ENCODE measurements at regions not wholly inside any gene's neighbourhood (a gene's known extent, or its start where the extent isn't known, plus 50 kb on each side); places are given as distances from the start of the nearest gene placed in this dataset.

DNA sequence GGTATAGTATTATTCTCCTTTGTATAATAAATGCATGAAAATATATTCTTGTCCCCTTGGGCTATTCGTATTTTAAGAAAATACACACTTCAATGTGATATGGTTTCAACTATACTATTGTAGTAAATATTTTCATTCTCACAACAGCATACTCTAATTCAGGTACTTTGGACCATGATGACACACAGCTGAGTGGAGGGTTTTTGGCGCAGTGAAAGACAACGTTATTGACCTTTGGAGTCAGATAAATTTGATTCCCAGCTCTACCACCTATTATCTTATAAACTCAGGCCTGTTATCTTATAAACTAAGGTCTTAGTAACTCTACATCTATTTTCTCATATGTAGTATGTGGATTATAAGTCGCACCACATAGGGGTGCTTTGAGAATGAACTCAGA is 895.9 kb upstream of the DDX18 start:
- Histone ChIP-seq H3K9me3 (ENCODE audit: low read length) (no peaks in the 10 kb centered on the region), H3K79me2 (ENCODE audit: insufficient read depth, low read depth, low read length) (no peaks in the 10 kb centered on the region), H3K4me2 (ENCODE audit: low read length) (no peak overlapping the region), H3K4me3 (ENCODE audit: low read depth, low read length, poor library complexity, severe bottlenecking) (no peak overlapping the region), H3K9me2 (ENCODE audit: insufficient read depth, low read length) (no peaks in the 10 kb centered on the region), H3K27ac (ENCODE audit: low read depth, low read length, poor library complexity, severe bottlenecking) (no peak overlapping the region), H3K4me1 (ENCODE audit: insufficient read depth, low read length, poor library complexity, severe bottlenecking) (no peaks in the 10 kb centered on the region), H3K36me3 (ENCODE audit: insufficient read depth, low read length) (no peaks in the 10 kb centered on the region), H2AFZ (ENCODE audit: low read length) (no peak overlapping the region), H4K20me1 (ENCODE audit: insufficient read depth, low read length) (no peaks in the 10 kb centered on the region)
- intact Hi-C loops (cut with micrococcal nuclease; ENCODE audit: unreplicated experiment) = no loop called here
- POLR2A ChIA-PET = interaction anchor here (0.6 to 0.7 kb wide), 2 partner anchors 777 to 1449 kb away, joined by 3 to 7 read pairs; no protein-coding TSS in a partner anchor
- no TSS peak for BruUV-seq (replicated peaks)
- CTCF ChIA-PET (ENCODE audit: unreplicated experiment) = no interaction called here
- no peak for TF ChIP-seq EZH2phosphoT487 (IDR thresholded peaks at IDR 0.05; ENCODE audit: borderline replicate concordance, low read depth, low read length)
- no peak for TF ChIP-seq CTCF (conservative IDR thresholded peaks at IDR 0.05; ENCODE audit: low read length)
- DNase-seq (ENCODE audit: low spot score) = no peak

DNA sequence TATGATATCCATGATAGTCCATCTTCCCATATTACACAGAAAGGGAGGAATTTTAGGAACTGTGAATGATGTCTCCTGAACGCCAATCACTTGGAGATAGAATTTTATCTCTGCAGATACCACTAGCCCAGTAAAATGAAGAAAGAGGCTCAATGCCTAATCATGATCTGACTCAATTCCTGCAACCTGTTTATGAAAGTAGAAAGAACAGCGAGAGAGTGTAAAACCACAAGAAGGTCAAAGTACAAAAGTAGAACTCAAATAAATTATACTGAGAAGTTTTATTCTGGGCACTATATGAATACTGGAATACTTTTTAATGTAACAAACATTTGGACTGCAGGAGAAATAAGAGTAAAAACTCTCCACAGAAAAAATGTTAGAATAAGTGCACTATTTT is 892.1 kb upstream of the DDX18 start:
- Histone ChIP-seq H3K27ac (ENCODE audit: low read depth, low read length, poor library complexity, severe bottlenecking) (no peak overlapping the region), H3K9me2 (ENCODE audit: insufficient read depth, low read length) (no peaks in the 10 kb centered on the region), H3K4me3 (ENCODE audit: low read depth, low read length, poor library complexity, severe bottlenecking) (no peak overlapping the region), H3K9me3 (ENCODE audit: low read length) (no peaks in the 10 kb centered on the region), H4K20me1 (ENCODE audit: insufficient read depth, low read length) (no peaks in the 10 kb centered on the region), H2AFZ (ENCODE audit: low read length) (no peak overlapping the region), H3K36me3 (ENCODE audit: insufficient read depth, low read length) (no peaks in the 10 kb centered on the region), H3K79me2 (ENCODE audit: insufficient read depth, low read depth, low read length) (no peaks in the 10 kb centered on the region), H3K4me2 (ENCODE audit: low read length) (no peak overlapping the region), H3K4me1 (ENCODE audit: insufficient read depth, low read length, poor library complexity, severe bottlenecking) (no peaks in the 10 kb centered on the region)
- no TSS peak for BruUV-seq (replicated peaks)
- DNase-seq (ENCODE audit: low spot score) = no peak
- ChIA-PET POLR2A (interaction anchor here (0.8 kb wide), 1 partner anchor 23 kb away, joined by 3 read pairs; no protein-coding TSS in a partner anchor), CTCF (ENCODE audit: unreplicated experiment) (no interaction called here)
- TF ChIP-seq EZH2phosphoT487 (IDR thresholded peaks at IDR 0.05; ENCODE audit: borderline replicate concordance, low read depth, low read length) = no peak
- TF ChIP-seq CTCF (conservative IDR thresholded peaks at IDR 0.05; ENCODE audit: low read length) = no peak
- intact Hi-C loops (cut with micrococcal nuclease; ENCODE audit: unreplicated experiment) = no loop called here

GRCh38 chr2:116924509-116924908 is 890.0 kb upstream of the DDX18 start:
- no peak overlapping the region for H3K4me3 ChIP-seq (ENCODE audit: low read depth, low read length, poor library complexity, severe bottlenecking)
- H3K79me2 ChIP-seq (ENCODE audit: insufficient read depth, low read depth, low read length) = no peaks in the 10 kb centered on the region
- H2AFZ ChIP-seq (ENCODE audit: low read length) = no peak overlapping the region
- DNase-seq (ENCODE audit: low spot score) = no peak
- ChIA-PET POLR2A (no interaction called here), CTCF (ENCODE audit: unreplicated experiment) (no interaction called here)
- H3K27ac ChIP-seq (ENCODE audit: low read depth, low read length, poor library complexity, severe bottlenecking) = no peak overlapping the region
- no peaks in the 10 kb centered on the region for H3K36me3 ChIP-seq (ENCODE audit: insufficient read depth, low read length)
- no peak overlapping the region for H3K4me2 ChIP-seq (ENCODE audit: low read length)
- no peaks in the 10 kb centered on the region for H3K4me1 ChIP-seq (ENCODE audit: insufficient read depth, low read length, poor library complexity, severe bottlenecking)
- intact Hi-C loops (cut with micrococcal nuclease; ENCODE audit: unreplicated experiment) = no loop called here
- TF ChIP-seq CTCF (conservative IDR thresholded peaks at IDR 0.05; ENCODE audit: low read length) (no peak), EZH2phosphoT487 (IDR thresholded peaks at IDR 0.05; ENCODE audit: borderline replicate concordance, low read depth, low read length) (no peak)
- H4K20me1 ChIP-seq (ENCODE audit: insufficient read depth, low read length) = no peaks in the 10 kb centered on the region
- no TSS peak for BruUV-seq (replicated peaks)
- H3K9me3 ChIP-seq (ENCODE audit: low read length) = no peaks in the 10 kb centered on the region
- H3K9me2 ChIP-seq (ENCODE audit: insufficient read depth, low read length) = no peaks in the 10 kb centered on the region
